Thoracic aorta (tissue), 2 donors: ENCODE measurements at regions not wholly inside any gene's neighbourhood (a gene's known extent, or its start where the extent isn't known, plus 50 kb on each side); places are given as distances from the start of the nearest gene placed in this dataset.
"Not testable (repeated sequence)": the region's sequence is repeated elsewhere in the genome, so short reads cannot be mapped to it uniquely, and the experiment has no call there.

Experiments used
- ATAC-seq: fragments of 150-250 bp; one replicate; pipeline ENCODE4 v1.8.0; 2017; ENCODE audit warnings: low read depth; ENCODE audit not compliant: insufficient number of reproducible peaks, low FRiP score
- DNase-seq: peaks from one replicate; pipeline ENCODE4 v3.0.0-alpha.2; 2020; ENCODE audit warnings: low spot score
- H3K27ac ChIP-seq, 2 donors: fragments of 200-600 bp; sonication (generic); 1 replicate in 1 of 2; 2 replicates in 1 of 2; pipeline ENCODE4 v1.5.1; 2016; ENCODE audit warnings: mild to moderate bottlenecking in 2 of 2, moderate library complexity in 2 of 2
- H3K27me3 ChIP-seq: fragments of 200-600 bp; sonication (generic); replicated peaks from 2 replicates; pipeline ENCODE4 v1.6.0; 2016; ENCODE audit warnings: mild to moderate bottlenecking; ENCODE audit not compliant: insufficient read depth
- H3K36me3 ChIP-seq: fragments of 200-600 bp; sonication (generic); one replicate; pipeline ENCODE4 v1.5.1; 2016
- H3K4me1 ChIP-seq, 2 donors: fragments of 200-600 bp; sonication (generic); 1 replicate in 1 of 2; 2 replicates in 1 of 2; pipeline versions ENCODE4 v1.5.1 to v1.6.0; 2016; ENCODE audit warnings: low read depth in 2 of 2, mild to moderate bottlenecking in 1 of 2; ENCODE audit not compliant: control insufficient read depth in 1 of 2
- H3K4me3 ChIP-seq: fragments of 200-600 bp; sonication (generic); 2 replicates; pipeline ENCODE4 v1.5.1; 2016; ENCODE audit warnings: mild to moderate bottlenecking
- H3K9me3 ChIP-seq: fragments of 200-600 bp; sonication (generic); 2 replicates; pipeline ENCODE4 v1.5.1; 2016
- CTCF ChIP-seq: fragments of 200-600 bp; sonication (generic); IDR thresholded peaks from one replicate; pipeline ENCODE4 v1.5.1; 2019; ENCODE audit warnings: antibody characterized with exemption

- H3K4me3 ChIP-seq: no peak overlapping the region
- no peak for TF ChIP-seq CTCF
- ATAC-seq: no peak
- no peaks in the 10 kb centered on the region for H3K27me3 ChIP-seq
- no peaks in the 10 kb centered on the region for H3K4me1 ChIP-seq
- no peak for DNase-seq
- no peak overlapping the region for H3K27ac ChIP-seq
- no peaks in the 10 kb centered on the region for H3K36me3 ChIP-seq
- no peaks in the 10 kb centered on the region for H3K9me3 ChIP-seq
Measured at GRCh38 chr2:16750175-16750924, 84.7 kb upstream of the CYRIA start.

GRCh38 chr2:16748511-16749266, 83.1 kb upstream of the CYRIA start:
- not testable (repeated sequence) for DNase-seq, H3K9me3 ChIP-seq, H3K4me3 ChIP-seq, H3K36me3 ChIP-seq, H3K27me3 ChIP-seq, H3K4me1 ChIP-seq, ATAC-seq, H3K27ac ChIP-seq

- no peak overlapping the region for H3K27ac ChIP-seq
- ATAC-seq (no peak), DNase-seq (no peak)
- H3K4me1 ChIP-seq: no peaks in the 10 kb centered on the region
- no peaks in the 10 kb centered on the region for H3K9me3 ChIP-seq
- no peaks in the 10 kb centered on the region for H3K36me3 ChIP-seq
- no peaks in the 10 kb centered on the region for H3K27me3 ChIP-seq
- H3K4me3 ChIP-seq: no peak overlapping the region
- TF ChIP-seq CTCF: no peak
Measured at GRCh38 chr2:16747689-16748088, 82.1 kb upstream of the CYRIA start.

GRCh38 chr2:16747257-16747656, 81.6 kb upstream of the CYRIA start:
- no peak overlapping the region for H3K27ac ChIP-seq
- no peak overlapping the region for H3K4me3 ChIP-seq
- H3K27me3 ChIP-seq: no peaks in the 10 kb centered on the region
- DNase-seq (no peak), ATAC-seq (no peak)
- H3K36me3 ChIP-seq: no peaks in the 10 kb centered on the region
- H3K4me1 ChIP-seq: no peaks in the 10 kb centered on the region
- TF ChIP-seq CTCF: no peak
- H3K9me3 ChIP-seq: no peaks in the 10 kb centered on the region

GRCh38 chr2:16746833-16747232, 81.2 kb upstream of the CYRIA start:
- ATAC-seq: no peak
- Histone ChIP-seq H3K27me3 (no peaks in the 10 kb centered on the region), H3K4me3 (no peak overlapping the region), H3K27ac (no peak overlapping the region), H3K9me3 (no peaks in the 10 kb centered on the region), H3K36me3 (no peaks in the 10 kb centered on the region), H3K4me1 (no peaks in the 10 kb centered on the region)
- DNase-seq: no peak
- no peak for TF ChIP-seq CTCF
